Neuronal stem cell (in vitro differentiated cells): ENCODE measurements at regions not wholly inside any gene's neighbourhood (a gene's known extent, or its start where the extent isn't known, plus 50 kb on each side); places are given as distances from the start of the nearest gene placed in this dataset.

Experiments
- DNase-seq: peaks from one replicate; pipeline ENCODE4 v3.0.0-alpha.2; 2013; ENCODE audit warnings: low spot score
- H2AFZ ChIP-seq: one replicate; pipeline ENCODE4 v1.6.1; 2013; ENCODE audit warnings: mild to moderate bottlenecking, low read length, inconsistent platforms
- H2AK5ac ChIP-seq: 2 replicates; pipeline ENCODE4 v1.6.1; 2013; ENCODE audit warnings: low read depth, mild to moderate bottlenecking, inconsistent platforms, low read length, moderate library complexity, mixed read lengths
- H2BK120ac ChIP-seq: 2 replicates; pipeline ENCODE4 v1.6.1; 2013; ENCODE audit warnings: low read depth, mild to moderate bottlenecking, inconsistent platforms, low read length, moderate library complexity, mixed read lengths
- H2BK12ac ChIP-seq: one replicate; pipeline ENCODE4 v1.6.1; 2013; ENCODE audit warnings: low read length, inconsistent platforms
- H2BK15ac ChIP-seq: 2 replicates; pipeline ENCODE4 v1.6.1; 2013; ENCODE audit warnings: mild to moderate bottlenecking, low read length, inconsistent platforms, mixed read lengths
- H2BK5ac ChIP-seq: one replicate; pipeline ENCODE4 v1.6.1; 2013; ENCODE audit warnings: inconsistent platforms, mild to moderate bottlenecking, low read length, moderate library complexity
- H3K14ac ChIP-seq: one replicate; pipeline ENCODE4 v1.6.1; 2013; ENCODE audit warnings: low read length, inconsistent platforms
- H3K18ac ChIP-seq: 2 replicates; pipeline ENCODE4 v1.6.1; 2013; ENCODE audit warnings: low read length, inconsistent platforms
- H3K23ac ChIP-seq: 2 replicates; pipeline ENCODE4 v1.6.1; 2013; ENCODE audit warnings: low read depth, mild to moderate bottlenecking, mixed read lengths, low read length, inconsistent platforms; ENCODE audit not compliant: poor library complexity
- H3K27ac ChIP-seq: replicated peaks from 3 replicates; pipeline ENCODE4 v1.5.1; 2013; ENCODE audit warnings: low read length, inconsistent platforms
- H3K27me3 ChIP-seq, 3 experiments: 2 replicates each; pipeline ENCODE4 v1.6.1; 2013; ENCODE audit warnings: low read length in 3 of 3, mild to moderate bottlenecking in 2 of 3, inconsistent platforms in 1 of 3, low read depth in 1 of 3, mixed read lengths in 1 of 3, moderate library complexity in 1 of 3; ENCODE audit not compliant: control insufficient read depth in 3 of 3, insufficient read depth in 3 of 3
- H3K36me3 ChIP-seq, 2 donors: replicated peaks in 1 of 2; 2 replicates each; pipeline ENCODE4 v1.6.1; 2013; ENCODE audit warnings: low read length in 2 of 2; ENCODE audit not compliant: control insufficient read depth in 2 of 2, insufficient read depth in 2 of 2
- H3K4ac ChIP-seq: 2 replicates; pipeline ENCODE4 v1.6.1; 2013; ENCODE audit warnings: inconsistent platforms, mild to moderate bottlenecking, low read length, moderate library complexity
- H3K4me1 ChIP-seq, 2 donors: 1 replicate in 1 of 2; 2 replicates in 1 of 2; pipeline ENCODE4 v1.6.1; 2013; ENCODE audit warnings: low read length in 2 of 2, low read depth in 1 of 2; ENCODE audit not compliant: control insufficient read depth in 2 of 2, insufficient read depth in 1 of 2
- H3K4me2 ChIP-seq: one replicate; pipeline ENCODE4 v1.6.1; 2013; ENCODE audit warnings: mild to moderate bottlenecking, low read length, inconsistent platforms; ENCODE audit not compliant: insufficient read depth, poor library complexity, severe bottlenecking
- H3K4me3 ChIP-seq, 2 donors: 2 replicates each; pipeline ENCODE4 v1.5.1; 2013; ENCODE audit warnings: low read length in 2 of 2, mild to moderate bottlenecking in 2 of 2, inconsistent platforms in 1 of 2, moderate library complexity in 1 of 2
- H3K79me1 ChIP-seq: one replicate; pipeline ENCODE4 v1.6.1; 2013; ENCODE audit warnings: low read depth, mild to moderate bottlenecking, inconsistent platforms, low read length, moderate library complexity
- H3K9ac ChIP-seq: one replicate; pipeline ENCODE4 v1.6.1; 2013; ENCODE audit warnings: mild to moderate bottlenecking, low read depth, low read length, inconsistent platforms; ENCODE audit not compliant: poor library complexity
- H3K9me3 ChIP-seq, 2 donors: replicated peaks in 1 of 2; 2 replicates each; pipeline versions ENCODE3 to v1.6.1; 2013; ENCODE audit warnings: low read length in 2 of 2, mild to moderate bottlenecking in 2 of 2, inconsistent platforms in 1 of 2, low read depth in 1 of 2, mixed read lengths in 1 of 2, moderate library complexity in 1 of 2; ENCODE audit not compliant: control insufficient read depth in 2 of 2, insufficient read depth in 1 of 2
- H4K8ac ChIP-seq: one replicate; pipeline ENCODE4 v1.6.1; 2013; ENCODE audit warnings: low read depth, mild to moderate bottlenecking, inconsistent platforms, low read length, moderate library complexity
- H4K91ac ChIP-seq: one replicate; pipeline ENCODE4 v1.6.1; 2013; ENCODE audit warnings: low read length, low read depth, mild to moderate bottlenecking, inconsistent platforms; ENCODE audit not compliant: poor library complexity
- WGBS, 2 donors: extraction: QIAGEN DNeasy Blood & Tissue Kit; methylation state at CpG; one replicate each; pipeline ENCODE4 v1.1.7; 2013; ENCODE audit warnings: missing lambda C conversion rate in 2 of 2, mixed read lengths in 1 of 2; ENCODE audit not compliant: insufficient read length in 2 of 2, insufficient replicate concordance in 1 of 2; ENCODE audit errors: extremely low coverage in 2 of 2; 5-methylcytosine and 5-hydroxymethylcytosine counted together

DNA sequence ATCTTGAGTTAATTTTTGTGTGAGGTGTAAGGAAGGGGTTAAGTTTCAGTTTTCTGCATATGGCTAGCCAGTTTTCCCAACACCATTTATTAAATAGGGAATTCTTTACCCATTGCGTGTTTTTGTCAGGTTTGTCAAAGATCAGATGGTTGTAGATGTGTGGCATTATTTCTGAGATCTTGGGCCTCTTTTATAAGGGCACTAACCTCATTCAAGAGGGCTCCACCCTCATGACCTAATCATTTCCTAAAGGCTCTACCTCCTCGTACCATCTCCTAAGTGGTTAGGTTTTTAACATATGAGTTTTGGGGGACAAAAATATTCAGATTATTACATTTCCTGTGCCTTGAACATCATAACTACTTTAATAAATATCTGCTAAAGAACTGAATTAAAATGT, 510.9 kb downstream of the UTRN start:
- H2AFZ ChIP-seq, result no peak overlapping the region
- no peak overlapping the region for H3K9ac ChIP-seq
- H3K36me3 ChIP-seq, result peaks cover 7 to 29% of the 10 kb centered on the region in 2 donors
- H3K4ac ChIP-seq, result no peak overlapping the region
- no peaks in the 10 kb centered on the region for H3K27me3 ChIP-seq
- no peak for DNase-seq
- H3K14ac ChIP-seq, result no peak overlapping the region
- H4K8ac ChIP-seq, result no peak overlapping the region
- H3K4me3 ChIP-seq, result no peak overlapping the region
- no peak overlapping the region for H2BK120ac ChIP-seq
- no peak overlapping the region for H2BK12ac ChIP-seq
- H2AK5ac ChIP-seq, result no peak overlapping the region
- no peaks in the 10 kb centered on the region for H3K79me1 ChIP-seq
- no CpG with 5 or more reads among the region's 2 CpGs for WGBS, 2 donors
- no peak overlapping the region for H2BK5ac ChIP-seq
- H4K91ac ChIP-seq, result no peak overlapping the region
- H3K4me1 ChIP-seq, result no peaks in the 10 kb centered on the region
- H3K23ac ChIP-seq, result no peak overlapping the region
- H3K18ac ChIP-seq, result no peak overlapping the region
- H3K27ac ChIP-seq, result no peak overlapping the region
- no peak overlapping the region for H3K4me2 ChIP-seq
- H2BK15ac ChIP-seq, result no peak overlapping the region
- no peaks in the 10 kb centered on the region for H3K9me3 ChIP-seq

GRCh38 chr6:144797881-144798589, 512.9 kb downstream of the UTRN start:
- Histone ChIP-seq H3K36me3 (peaks cover 7 to 27% of the 10 kb centered on the region in 2 donors), H3K18ac (no peak overlapping the region), H2BK15ac (no peak overlapping the region), H3K9me3 (no peaks in the 10 kb centered on the region), H4K91ac (no peak overlapping the region), H2AK5ac (no peak overlapping the region), H2BK120ac (no peak overlapping the region), H3K9ac (no peak overlapping the region), H3K4me3 (no peak overlapping the region), H3K4ac (no peak overlapping the region), H4K8ac (no peak overlapping the region), H3K27me3 (no peaks in the 10 kb centered on the region), H3K4me2 (no peak overlapping the region), H3K23ac (no peak overlapping the region), H3K4me1 (no peaks in the 10 kb centered on the region), H3K79me1 (no peaks in the 10 kb centered on the region), H3K14ac (no peak overlapping the region), H3K27ac (no peak overlapping the region), H2BK5ac (no peak overlapping the region), H2BK12ac (no peak overlapping the region), H2AFZ (no peak overlapping the region)
- no peak for DNase-seq
- WGBS, 2 donors, result no CpG with 5 or more reads among the region's 7 CpGs

DNA sequence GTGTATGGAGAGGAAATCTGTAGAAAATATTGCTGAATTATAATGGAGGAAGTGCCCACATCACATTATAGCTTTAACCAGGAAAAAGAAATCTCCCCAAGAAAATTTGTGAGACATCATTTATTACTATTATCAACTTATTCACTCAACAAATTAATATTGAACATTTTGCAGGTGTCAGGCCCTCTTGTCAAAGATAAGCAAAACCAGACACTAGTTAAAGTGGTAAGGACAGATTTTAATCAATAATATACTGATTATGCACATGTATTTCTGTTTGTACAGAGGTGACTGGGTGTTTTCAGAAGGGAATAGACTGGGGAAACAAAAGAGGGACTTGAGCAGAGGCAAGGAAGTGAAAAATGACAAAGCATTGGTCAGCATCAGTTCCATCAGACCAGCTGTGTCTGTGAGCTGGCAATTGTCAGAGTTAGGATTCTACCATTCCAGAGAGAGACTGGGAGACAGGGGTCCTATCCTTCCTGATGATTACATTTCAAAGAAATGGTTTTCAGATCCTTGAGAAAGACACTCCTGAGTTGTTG, 519.2 kb downstream of the UTRN start:
- no peak overlapping the region for H2BK5ac ChIP-seq
- H3K4me3 ChIP-seq, result no peak overlapping the region
- H2BK120ac ChIP-seq, result no peak overlapping the region
- H3K79me1 ChIP-seq, result no peaks in the 10 kb centered on the region
- DNase-seq, result no peak
- H3K9ac ChIP-seq, result no peak overlapping the region
- no peak overlapping the region for H3K23ac ChIP-seq
- H4K8ac ChIP-seq, result no peak overlapping the region
- H4K91ac ChIP-seq, result no peak overlapping the region
- H3K4me2 ChIP-seq, result no peak overlapping the region
- H3K4me1 ChIP-seq, result peaks cover 0 to 3% of the 10 kb centered on the region in 2 donors
- no peaks in the 10 kb centered on the region for H3K27me3 ChIP-seq
- no peak overlapping the region for H3K27ac ChIP-seq
- H3K36me3 ChIP-seq, result no peaks in the 10 kb centered on the region
- no peak overlapping the region for H2BK12ac ChIP-seq
- no peak overlapping the region for H2BK15ac ChIP-seq
- no peak overlapping the region for H3K18ac ChIP-seq
- no peaks in the 10 kb centered on the region for H3K9me3 ChIP-seq
- H2AK5ac ChIP-seq, result no peak overlapping the region
- H3K14ac ChIP-seq, result no peak overlapping the region
- no peak overlapping the region for H2AFZ ChIP-seq
- H3K4ac ChIP-seq, result no peak overlapping the region

DNA sequence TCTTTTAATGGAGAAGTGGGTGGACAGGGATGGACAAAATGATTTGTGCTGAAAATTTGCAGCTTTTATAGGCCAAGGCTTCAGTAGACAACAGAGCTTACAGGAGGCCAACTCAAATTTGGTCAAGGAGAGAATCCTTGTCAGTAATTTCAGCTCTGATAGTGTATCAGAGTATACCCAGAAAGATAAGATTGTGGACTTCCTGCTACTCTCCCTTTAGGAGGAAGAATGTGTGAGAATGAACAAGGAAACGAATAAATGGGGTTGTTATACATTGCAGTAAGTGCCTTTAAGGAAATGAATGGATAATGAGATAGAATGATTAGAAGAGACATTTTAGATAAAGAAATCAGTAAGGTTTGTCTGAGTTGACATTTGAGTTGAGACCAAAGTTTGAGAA, 519.9 kb downstream of the UTRN start:
- Histone ChIP-seq H3K4me2 (no peak overlapping the region), H3K14ac (no peak overlapping the region), H3K27ac (no peak overlapping the region), H3K79me1 (no peaks in the 10 kb centered on the region), H2AK5ac (no peak overlapping the region), H3K9ac (no peak overlapping the region), H2BK15ac (no peak overlapping the region), H3K4me3 (no peak overlapping the region), H2BK120ac (no peak overlapping the region), H3K9me3 (no peaks in the 10 kb centered on the region), H3K23ac (no peak overlapping the region), H4K91ac (no peak overlapping the region), H3K18ac (no peak overlapping the region), H3K27me3 (no peaks in the 10 kb centered on the region), H3K4me1 (peaks cover 0 to 3% of the 10 kb centered on the region in 2 donors), H3K36me3 (peaks cover 0 to 1% of the 10 kb centered on the region in 2 donors), H2BK12ac (no peak overlapping the region), H2BK5ac (no peak overlapping the region), H3K4ac (no peak overlapping the region), H4K8ac (no peak overlapping the region), H2AFZ (no peak overlapping the region)
- DNase-seq, result no peak
- no CpG with 5 or more reads among the region's 1 CpG for WGBS, 2 donors
